ENCODE measurements at regions not wholly inside any gene's neighbourhood (a gene's known extent, or its start where the extent isn't known, plus 50 kb on each side); places are given as distances from the start of the nearest gene placed in this dataset.

DNA sequence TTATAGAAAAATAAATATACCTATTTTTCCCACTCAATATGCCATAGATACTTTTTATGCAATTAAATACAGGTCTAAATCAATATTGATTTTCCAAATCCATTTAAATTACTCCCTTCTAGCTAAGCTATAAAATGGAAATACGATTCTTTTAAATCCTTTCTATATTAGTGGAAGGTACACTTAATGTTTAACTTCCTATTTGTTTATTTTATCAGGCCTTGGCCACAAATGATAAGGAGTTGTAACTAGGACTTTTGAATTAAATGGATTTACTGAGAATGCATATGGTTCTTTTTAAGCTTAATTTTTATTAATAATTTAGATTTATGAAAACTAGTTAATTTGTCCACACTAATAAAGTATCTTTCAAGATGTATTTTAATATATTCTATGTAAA, 517.0 kb upstream of the CHD1 start:
- H2BK20ac ChIP-seq (ENCODE audit: low read length): no peak overlapping the region
- no peak overlapping the region; a peak in 1 of 7 replicates for H3K9ac ChIP-seq (replicated peaks in 1 of 4; ENCODE audit: extremely low read depth in 1 of 4, low read depth in 3 of 4, low read length in 3 of 4)
- H4K5ac ChIP-seq (ENCODE audit: insufficient read length, low read depth, low read length): no peak overlapping the region
- no peak overlapping the region for H2BK120ac ChIP-seq (replicated peaks; ENCODE audit: low read depth, low read length)
- H3K79me2 ChIP-seq (ENCODE audit: control insufficient read depth in 1 of 2, insufficient read depth in 2 of 2, low read length in 2 of 2): no peaks in the 10 kb centered on the region
- H4K20me1 ChIP-seq (replicated peaks in 1 of 2; ENCODE audit: control insufficient read depth in 1 of 2, insufficient read depth in 2 of 2, low read length in 2 of 2): no peaks in the 10 kb centered on the region
- H3K4ac ChIP-seq (replicated peaks; ENCODE audit: insufficient read length, low read depth, low read length): no peak overlapping the region
- no peak overlapping the region for H3K27ac ChIP-seq (ENCODE audit: low read depth, low read length)
- no peaks in the 10 kb centered on the region for H3K36me3 ChIP-seq (ENCODE audit: control insufficient read depth in 2 of 4, insufficient read depth in 4 of 4, low read length in 3 of 4)
- CTCF ChIA-PET (ENCODE audit: partially characterized antibody): no interaction called here
- H3K14ac ChIP-seq (ENCODE audit: insufficient read length): no peak overlapping the region
- H3K23me2 ChIP-seq (ENCODE audit: low read depth, low read length): no peaks in the 10 kb centered on the region
- H3K4me1 ChIP-seq (replicated peaks in 1 of 4; ENCODE audit: control insufficient read depth in 3 of 4, insufficient read depth in 4 of 4, low read length in 3 of 4): no peaks in the 10 kb centered on the region
- H3K79me1 ChIP-seq (ENCODE audit: low read depth, low read length): no peaks in the 10 kb centered on the region
- H4K8ac ChIP-seq (ENCODE audit: extremely low read depth, insufficient read depth, low read length): no peak overlapping the region
- FAIRE-seq (no peak), DNase-seq (ENCODE audit: low read depth in 1 of 2, low spot score in 2 of 2) (no peak)
- H3K56ac ChIP-seq (replicated peaks; ENCODE audit: insufficient read length, low read depth, low read length): no peak overlapping the region
- no peak overlapping the region for H2BK12ac ChIP-seq (ENCODE audit: low read depth, low read length)
- no peak overlapping the region for H2BK15ac ChIP-seq (ENCODE audit: low read length)
- 96% methylated on average over 1 of the region's 1 CpG; no CpG with 5 or more reads in 1 of the 2 experiments for WGBS, 2 experiments (ENCODE audit: extremely low coverage in 1 of 2, insufficient coverage in 1 of 2, insufficient read length in 1 of 2, insufficient replicate concordance in 2 of 2, low coverage in 1 of 2, low lambda C conversion rate in 2 of 2, missing lambda C conversion rate in 1 of 2)
- no peak overlapping the region for H2BK5ac ChIP-seq (ENCODE audit: low read depth, low read length)
- TF ChIP-seq FOSL1 (IDR thresholded peaks at IDR 0.05; ENCODE audit: insufficient read depth, low read depth, low read length) (no peak), RXRA (IDR thresholded peaks at IDR 0.05; ENCODE audit: insufficient read depth, low read depth, low read length) (no peak)
- POLR2A ChIA-PET (ENCODE audit: partially characterized antibody): no interaction called here
- H3K23ac ChIP-seq (ENCODE audit: insufficient read length): no peak overlapping the region
- no peak overlapping the region for H4K91ac ChIP-seq (replicated peaks; ENCODE audit: insufficient read length, low read length)
- no peak overlapping the region for H3K4me2 ChIP-seq (ENCODE audit: insufficient read depth in 1 of 2, low read depth in 2 of 2, low read length in 2 of 2)
- no peak overlapping the region for H3K4me3 ChIP-seq (ENCODE audit: extremely low read depth in 1 of 4, insufficient read depth in 2 of 4, low read depth in 3 of 4, low read length in 4 of 4)
- no peak overlapping the region for H2AK5ac ChIP-seq (ENCODE audit: low read depth, low read length)
- H2AFZ ChIP-seq (ENCODE audit: low read length): no peak overlapping the region
- no peaks in the 10 kb centered on the region for H3K9me3 ChIP-seq (ENCODE audit: insufficient read depth in 2 of 2, low read depth in 1 of 2, low read length in 1 of 2)
- no peak overlapping the region for H3K18ac ChIP-seq (ENCODE audit: extremely low read depth, low read length)
- peaks cover 0 to 1% (median 0%) of the 10 kb centered on the region in 4 experiments; a peak in 1 of 7 replicates for H3K27me3 ChIP-seq (replicated peaks in 1 of 4; ENCODE audit: control insufficient read depth in 3 of 4, extremely low read depth in 1 of 4, insufficient read depth in 3 of 4, low read length in 3 of 4)

All from H1 (cell line).